H9 (cell line): ENCODE measurements at regions not wholly inside any gene's neighbourhood (a gene's known extent, or its start where the extent isn't known, plus 50 kb on each side); places are given as distances from the start of the nearest gene placed in this dataset.

Experiments
- DNase-seq: peaks from one replicate; pipeline ENCODE4 v3.0.0-alpha.2; 2017
- H2AFZ ChIP-seq: one replicate; pipeline ENCODE4 v1.6.1; 2013; ENCODE audit warnings: mild to moderate bottlenecking, low read length, control low read depth, moderate library complexity
- H2AK5ac ChIP-seq: 2 replicates; pipeline ENCODE4 v1.6.1; 2013; ENCODE audit warnings: low read length, control low read depth, mixed read lengths; ENCODE audit not compliant: insufficient read length
- H2BK120ac ChIP-seq: one replicate; pipeline ENCODE4 v1.6.1; 2013; ENCODE audit warnings: low read depth, mild to moderate bottlenecking, low read length, control low read depth, inconsistent platforms; ENCODE audit not compliant: poor library complexity, severe bottlenecking
- H2BK12ac ChIP-seq: 2 replicates; pipeline ENCODE4 v1.6.1; 2013; ENCODE audit warnings: low read length, control low read depth, mixed read lengths, low read depth; ENCODE audit not compliant: insufficient read length
- H2BK15ac ChIP-seq: 2 replicates; pipeline ENCODE4 v1.6.1; 2013; ENCODE audit warnings: low read depth, low read length, control low read depth
- H2BK20ac ChIP-seq: one replicate; pipeline ENCODE4 v1.6.1; 2013; ENCODE audit warnings: low read depth, mild to moderate bottlenecking, low read length, control low read depth, inconsistent platforms; ENCODE audit not compliant: poor library complexity, severe bottlenecking
- H2BK5ac ChIP-seq: 2 replicates; pipeline ENCODE4 v1.6.1; 2013; ENCODE audit warnings: low read length, control low read depth, mixed read lengths; ENCODE audit not compliant: insufficient read length
- H3K14ac ChIP-seq: 2 replicates; pipeline ENCODE4 v1.6.1; 2013; ENCODE audit warnings: low read length, control low read depth; ENCODE audit not compliant: insufficient read depth
- H3K18ac ChIP-seq: 2 replicates; pipeline ENCODE4 v1.6.1; 2013; ENCODE audit warnings: low read depth, mild to moderate bottlenecking, mixed read lengths, low read length, control low read depth; ENCODE audit not compliant: insufficient read length
- H3K23ac ChIP-seq: 2 replicates; pipeline ENCODE4 v1.6.1; 2013; ENCODE audit warnings: low read length, control low read depth, mixed read lengths, low read depth; ENCODE audit not compliant: insufficient read length
- H3K23me2 ChIP-seq: 2 replicates; pipeline ENCODE4 v1.6.1; 2013; ENCODE audit warnings: low read depth, mild to moderate bottlenecking, mixed read lengths, low read length, control low read depth; ENCODE audit not compliant: insufficient read length, poor library complexity, severe bottlenecking
- H3K27ac ChIP-seq: 2 replicates; pipeline ENCODE4 v1.5.1; 2013; ENCODE audit warnings: low read length, control low read depth, mixed read lengths, low read depth; ENCODE audit not compliant: insufficient read length
- H3K27me3 ChIP-seq: 2 replicates; pipeline ENCODE4 v1.6.1; 2013; ENCODE audit warnings: low read length, control low read depth, inconsistent platforms; ENCODE audit not compliant: insufficient read depth
- H3K4ac ChIP-seq: 2 replicates; pipeline ENCODE4 v1.6.1; 2013; ENCODE audit warnings: low read depth, mild to moderate bottlenecking, control low read depth, inconsistent platforms, low read length, moderate library complexity
- H3K4me1 ChIP-seq: 2 replicates; pipeline ENCODE4 v1.6.1; 2013; ENCODE audit warnings: low read length, control low read depth, inconsistent platforms; ENCODE audit not compliant: insufficient read depth
- H3K4me2 ChIP-seq: 2 replicates; pipeline ENCODE4 v1.6.1; 2013; ENCODE audit warnings: low read length, control low read depth, mixed read lengths; ENCODE audit not compliant: insufficient read length, insufficient read depth
- H3K56ac ChIP-seq: 2 replicates; pipeline ENCODE4 v1.6.1; 2013; ENCODE audit warnings: low read depth, mild to moderate bottlenecking, mixed read lengths, low read length, control low read depth; ENCODE audit not compliant: insufficient read length
- H3K79me1 ChIP-seq: 2 replicates; pipeline ENCODE4 v1.6.1; 2013; ENCODE audit warnings: low read depth, mild to moderate bottlenecking, moderate library complexity, low read length, control low read depth, inconsistent platforms; ENCODE audit not compliant: insufficient read depth, poor library complexity, severe bottlenecking
- H3K79me2 ChIP-seq: 2 replicates; pipeline ENCODE4 v1.6.1; 2013; ENCODE audit warnings: low read length, control low read depth, inconsistent platforms; ENCODE audit not compliant: insufficient read depth
- H3K9ac ChIP-seq: 2 replicates; pipeline ENCODE4 v1.6.1; 2013; ENCODE audit warnings: low read length, control low read depth, mixed read lengths; ENCODE audit not compliant: insufficient read length; ENCODE audit errors: extremely low read depth
- H3K9me3 ChIP-seq: one replicate; pipeline ENCODE4 v1.6.1; 2013; ENCODE audit warnings: low read depth, low read length, inconsistent platforms; ENCODE audit not compliant: control insufficient read depth
- H3T11ph ChIP-seq: one replicate; pipeline ENCODE4 v1.6.1; 2013; ENCODE audit warnings: mild to moderate bottlenecking, low read length, control low read depth, inconsistent platforms
- H4K20me1 ChIP-seq: one replicate; pipeline ENCODE4 v1.6.1; 2013; ENCODE audit not compliant: control insufficient read depth, insufficient read length, insufficient read depth
- H4K5ac ChIP-seq: 2 replicates; pipeline ENCODE4 v1.6.1; 2013; ENCODE audit warnings: low read depth, mild to moderate bottlenecking, mixed read lengths, low read length, control low read depth; ENCODE audit not compliant: insufficient read length
- H4K8ac ChIP-seq: replicated peaks from 2 replicates; pipeline ENCODE4 v1.6.1; 2013; ENCODE audit warnings: low read length, control low read depth, mixed read lengths, low read depth; ENCODE audit not compliant: insufficient read length
- H4K91ac ChIP-seq: 2 replicates; pipeline ENCODE4 v1.6.1; 2013; ENCODE audit warnings: low read depth, mild to moderate bottlenecking, moderate library complexity, mixed read lengths, low read length, control low read depth; ENCODE audit not compliant: insufficient read length
- H3K27ac Mint-ChIP-seq, 3 experiments: 2 replicates in 2 of 3; 3 replicates in 1 of 3; pipeline ENCODE4 v1.8.0; 2020 to 2021; ENCODE audit warnings: mixed read lengths in 3 of 3, mild to moderate bottlenecking in 1 of 3, moderate library complexity in 1 of 3
- H3K27me3 Mint-ChIP-seq: 2 replicates; pipeline ENCODE4 v1.8.0; 2021; ENCODE audit warnings: low read depth, mild to moderate bottlenecking, moderate library complexity, mixed read lengths
- H3K36me3 Mint-ChIP-seq, 3 experiments: 2 replicates in 2 of 3; 3 replicates in 1 of 3; pipeline ENCODE4 v1.8.0; 2020 to 2021; ENCODE audit warnings: low read depth in 3 of 3, mixed read lengths in 3 of 3; ENCODE audit not compliant: insufficient read depth in 1 of 3
- H3K4me1 Mint-ChIP-seq, 2 experiments: 2 replicates each; pipeline ENCODE4 v1.8.0; 2020; ENCODE audit warnings: mixed read lengths in 2 of 2
- H3K4me3 Mint-ChIP-seq, 2 experiments: 2 replicates in 1 of 2; 3 replicates in 1 of 2; pipeline ENCODE4 v1.8.0; 2020 to 2021; ENCODE audit warnings: mild to moderate bottlenecking in 2 of 2, mixed read lengths in 2 of 2, moderate library complexity in 1 of 2
- H3K9me3 Mint-ChIP-seq, 2 experiments: 2 replicates in 1 of 2; 3 replicates in 1 of 2; pipeline ENCODE4 v1.8.0; 2020; ENCODE audit warnings: mild to moderate bottlenecking in 2 of 2, mixed read lengths in 2 of 2, moderate library complexity in 1 of 2
- WGBS: extraction: QIAGEN DNeasy Blood & Tissue Kit; methylation state at CpG from one replicate; pipeline ENCODE4 v1.1.7; 2013; ENCODE audit warnings: missing lambda C conversion rate, low lambda C conversion rate, mixed read lengths; ENCODE audit not compliant: insufficient read length; ENCODE audit errors: extremely low coverage; 5-methylcytosine and 5-hydroxymethylcytosine counted together
- TF ChIP-seq, protein P1 (sequence below): fragments of 200-600 bp; sonication (generic); conservative IDR thresholded peaks from 3 replicates; pipeline ENCODE4 v1.8.0; 2021; ENCODE audit warnings: antibody characterized with exemption, mild to moderate bottlenecking

GRCh38 chr10:10794046-10794445, 223.6 kb upstream of the CELF2 start:
- no peaks in the 10 kb centered on the region for H3K79me1 ChIP-seq
- no peak overlapping the region for H3K18ac ChIP-seq
- no peak overlapping the region for H3K14ac ChIP-seq
- H3K23me2 ChIP-seq: peaks cover 2% of the 10 kb centered on the region
- H3K4me1 ChIP-seq: peaks cover 13% of the 10 kb centered on the region
- H2BK120ac ChIP-seq: no peak overlapping the region
- H3K36me3 Mint-ChIP-seq: 0 out of 7 replicates have a peak, but pooled peaks cover 0 to 4% (median 0%) of the 10 kb centered on the region in 3 experiments
- H3K4me3 Mint-ChIP-seq: no peak overlapping the region
- no peak overlapping the region for H2BK12ac ChIP-seq
- H3K9me3 ChIP-seq: no peaks in the 10 kb centered on the region
- no peak overlapping the region for H3T11ph ChIP-seq
- no peak overlapping the region for H3K23ac ChIP-seq
- no peak overlapping the region for H3K4ac ChIP-seq
- H3K4me2 ChIP-seq: no peak overlapping the region
- H3K9ac ChIP-seq: no peak overlapping the region
- H4K8ac ChIP-seq: no peak overlapping the region
- H3K4me1 Mint-ChIP-seq: peaks cover 62 to 64% of the 10 kb centered on the region in 2 experiments
- peak overlapping the region; percentile 25 to 65 (median 33); a peak in 5 of 7 replicates for H3K27ac Mint-ChIP-seq
- no peaks in the 10 kb centered on the region for H4K20me1 ChIP-seq
- H3K79me2 ChIP-seq: no peaks in the 10 kb centered on the region
- no peak overlapping the region for H2BK5ac ChIP-seq
- H4K5ac ChIP-seq: no peak overlapping the region
- H3K27me3 Mint-ChIP-seq: peaks cover 1% of the 10 kb centered on the region; the same call in 1 of the 2 replicates
- no peak overlapping the region for H2AK5ac ChIP-seq
- TF ChIP-seq, protein P1, sequence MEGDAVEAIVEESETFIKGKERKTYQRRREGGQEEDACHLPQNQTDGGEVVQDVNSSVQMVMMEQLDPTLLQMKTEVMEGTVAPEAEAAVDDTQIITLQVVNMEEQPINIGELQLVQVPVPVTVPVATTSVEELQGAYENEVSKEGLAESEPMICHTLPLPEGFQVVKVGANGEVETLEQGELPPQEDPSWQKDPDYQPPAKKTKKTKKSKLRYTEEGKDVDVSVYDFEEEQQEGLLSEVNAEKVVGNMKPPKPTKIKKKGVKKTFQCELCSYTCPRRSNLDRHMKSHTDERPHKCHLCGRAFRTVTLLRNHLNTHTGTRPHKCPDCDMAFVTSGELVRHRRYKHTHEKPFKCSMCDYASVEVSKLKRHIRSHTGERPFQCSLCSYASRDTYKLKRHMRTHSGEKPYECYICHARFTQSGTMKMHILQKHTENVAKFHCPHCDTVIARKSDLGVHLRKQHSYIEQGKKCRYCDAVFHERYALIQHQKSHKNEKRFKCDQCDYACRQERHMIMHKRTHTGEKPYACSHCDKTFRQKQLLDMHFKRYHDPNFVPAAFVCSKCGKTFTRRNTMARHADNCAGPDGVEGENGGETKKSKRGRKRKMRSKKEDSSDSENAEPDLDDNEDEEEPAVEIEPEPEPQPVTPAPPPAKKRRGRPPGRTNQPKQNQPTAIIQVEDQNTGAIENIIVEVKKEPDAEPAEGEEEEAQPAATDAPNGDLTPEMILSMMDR: no peak
- no peak for DNase-seq
- no peak overlapping the region for H3K27ac ChIP-seq
- H3K56ac ChIP-seq: no peak overlapping the region
- H3K27me3 ChIP-seq: no peaks in the 10 kb centered on the region
- no peak overlapping the region for H4K91ac ChIP-seq
- no peak overlapping the region for H2BK15ac ChIP-seq
- no CpG with 5 or more reads among the region's 8 CpGs for WGBS
- H2AFZ ChIP-seq: no peak overlapping the region
- no peak overlapping the region for H2BK20ac ChIP-seq
- peaks cover 0 to 3% of the 10 kb centered on the region in 2 experiments; a peak in 1 of 5 replicates for H3K9me3 Mint-ChIP-seq
